GM23248 (cell line): ENCODE measurements at regions not wholly inside any gene's neighbourhood (a gene's known extent, or its start where the extent isn't known, plus 50 kb on each side); places are given as distances from the start of the nearest gene placed in this dataset.

Experiments used
- EZH2 ChIP-seq: fragments of 200-600 bp; sonication (generic); IDR thresholded peaks from 2 replicates; pipeline ENCODE4 v1.6.1; 2018; ENCODE audit warnings: antibody characterized with exemption, mild to moderate bottlenecking; ENCODE audit not compliant: insufficient read depth, poor library complexity, severe bottlenecking
- EZH2phosphoT487 ChIP-seq: fragments of 200-600 bp; sonication (generic); IDR thresholded peaks from 2 replicates; pipeline ENCODE4 v1.6.1; 2018; ENCODE audit warnings: antibody characterized with exemption, moderate library complexity, mild to moderate bottlenecking, low read depth; ENCODE audit not compliant: insufficient read depth

DNA sequence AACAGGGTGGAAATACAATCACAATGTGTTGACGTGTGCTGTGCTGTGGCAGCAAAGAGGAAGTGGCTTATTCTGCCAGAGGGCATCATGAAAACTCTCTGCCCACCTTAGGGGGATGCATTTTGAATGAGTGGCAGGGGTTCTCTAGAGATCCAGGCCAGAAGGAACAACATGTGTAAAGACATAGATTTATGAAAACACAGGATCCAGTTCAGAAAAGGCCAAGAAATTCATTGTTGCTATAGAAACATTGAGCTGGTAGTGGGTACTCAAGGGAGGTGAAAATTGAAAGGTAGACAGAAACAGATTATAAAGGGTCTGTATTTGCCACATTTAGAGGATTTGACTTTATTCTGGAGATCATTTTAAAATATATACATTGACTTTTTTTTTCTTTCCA lies 417.7 kb downstream of the ENC1 start:
- TF ChIP-seq EZH2phosphoT487 (no peak), EZH2 (no peak)
